Progenitor cell of endocrine pancreas (in vitro differentiated cells): ENCODE measurements at regions not wholly inside any gene's neighbourhood (a gene's known extent, or its start where the extent isn't known, plus 50 kb on each side); places are given as distances from the start of the nearest gene placed in this dataset.

Experiments used
- DNase-seq: peaks from one replicate; pipeline ENCODE4 v3.0.0; 2021; ENCODE audit warnings: low spot score; ENCODE audit not compliant: unreplicated experiment
- H3K27ac Mint-ChIP-seq: 2 replicates; pipeline ENCODE4 v1.8.0; 2021; ENCODE audit warnings: mild to moderate bottlenecking, moderate library complexity, mixed read lengths
- H3K27me3 Mint-ChIP-seq: 2 replicates; pipeline ENCODE4 v1.8.0; 2021; ENCODE audit warnings: mixed read lengths
- H3K36me3 Mint-ChIP-seq: 2 replicates; pipeline ENCODE4 v1.8.0; 2022; ENCODE audit warnings: mixed read lengths; ENCODE audit not compliant: insufficient read depth
- H3K4me1 Mint-ChIP-seq: 2 replicates; pipeline ENCODE4 v1.8.0; 2021; ENCODE audit warnings: low read depth, mixed read lengths
- H3K4me3 Mint-ChIP-seq: 2 replicates; pipeline ENCODE4 v1.8.0; 2021; ENCODE audit warnings: low read depth, mild to moderate bottlenecking, moderate library complexity, mixed read lengths
- H3K9me3 Mint-ChIP-seq: 2 replicates; pipeline ENCODE4 v1.8.0; 2021; ENCODE audit warnings: low read depth, mixed read lengths
- CTCF ChIP-seq: fragments of 200-600 bp; sonication (generic); IDR thresholded peaks from one replicate; pipeline ENCODE4 v1.5.0; 2021; ENCODE audit warnings: antibody characterized with exemption, mild to moderate bottlenecking; ENCODE audit not compliant: unreplicated experiment

- Mint-ChIP-seq H3K36me3 (no peaks in the 10 kb centered on the region), H3K27ac (no peak overlapping the region), H3K27me3 (peaks cover 7% of the 10 kb centered on the region), H3K4me1 (no peaks in the 10 kb centered on the region), H3K4me3 (no peak overlapping the region), H3K9me3 (no peaks in the 10 kb centered on the region)
- no peak for DNase-seq
- no peak for TF ChIP-seq CTCF
Observed at GRCh38 chr10:130790339-130790738, 521.2 kb downstream of the TCERG1L start.

GRCh38 chr10:130792096-130792845, 519.2 kb downstream of the TCERG1L start:
- Mint-ChIP-seq H3K27ac (no peak overlapping the region), H3K4me1 (no peaks in the 10 kb centered on the region), H3K36me3 (no peaks in the 10 kb centered on the region), H3K9me3 (no peaks in the 10 kb centered on the region), H3K27me3 (peaks cover 14% of the 10 kb centered on the region), H3K4me3 (no peak overlapping the region)
- DNase-seq, result no peak
- TF ChIP-seq CTCF, result no peak

GRCh38 chr10:130795819-130796218, 515.7 kb downstream of the TCERG1L start:
- Mint-ChIP-seq H3K9me3 (no peaks in the 10 kb centered on the region), H3K4me3 (no peak overlapping the region), H3K36me3 (no peaks in the 10 kb centered on the region), H3K27me3 (peaks cover 11% of the 10 kb centered on the region), H3K4me1 (peaks cover 2% of the 10 kb centered on the region), H3K27ac (no peak overlapping the region)
- no peak for DNase-seq
- TF ChIP-seq CTCF, result no peak

GRCh38 chr10:130799532-130799931, 512.0 kb downstream of the TCERG1L start:
- Mint-ChIP-seq H3K9me3 (no peaks in the 10 kb centered on the region), H3K4me3 (no peak overlapping the region), H3K4me1 (peaks cover 7% of the 10 kb centered on the region), H3K27me3 (peaks cover 8% of the 10 kb centered on the region), H3K27ac (no peak overlapping the region), H3K36me3 (no peaks in the 10 kb centered on the region)
- no peak for TF ChIP-seq CTCF
- no peak for DNase-seq

- Mint-ChIP-seq H3K4me1 (peaks cover 7% of the 10 kb centered on the region), H3K27me3 (peaks cover 8% of the 10 kb centered on the region), H3K36me3 (no peaks in the 10 kb centered on the region), H3K4me3 (no peak overlapping the region), H3K27ac (no peak overlapping the region), H3K9me3 (no peaks in the 10 kb centered on the region)
- TF ChIP-seq CTCF, result no peak
- DNase-seq, result no peak
Observed at GRCh38 chr10:130800281-130800680, 511.2 kb downstream of the TCERG1L start.
